Fibroblast of the aortic adventitia (primary cell): ENCODE measurements at regions not wholly inside any gene's neighbourhood (a gene's known extent, or its start where the extent isn't known, plus 50 kb on each side); places are given as distances from the start of the nearest gene placed in this dataset.

Experiments
- DNase-seq: peaks from one replicate; pipeline ENCODE4 v3.0.0-alpha.2; 2010; ENCODE audit warnings: low read depth
- H3K4me3 ChIP-seq: 2 replicates; pipeline ENCODE4 v1.5.1; 2011; ENCODE audit warnings: low read depth, mild to moderate bottlenecking, control low read depth, low read length, moderate library complexity
- CTCF ChIP-seq: IDR thresholded peaks from 2 replicates; pipeline ENCODE4 v1.5.1; 2011; ENCODE audit warnings: mild to moderate bottlenecking, low read length, control low read depth, inconsistent platforms; ENCODE audit not compliant: insufficient read depth

- no peak for TF ChIP-seq CTCF
- H3K4me3 ChIP-seq = no peak overlapping the region
- no peak for DNase-seq
These were observed 79.3 kb upstream of the ADCY1 start for GRCh38 chr7:45494885-45495284.

DNA sequence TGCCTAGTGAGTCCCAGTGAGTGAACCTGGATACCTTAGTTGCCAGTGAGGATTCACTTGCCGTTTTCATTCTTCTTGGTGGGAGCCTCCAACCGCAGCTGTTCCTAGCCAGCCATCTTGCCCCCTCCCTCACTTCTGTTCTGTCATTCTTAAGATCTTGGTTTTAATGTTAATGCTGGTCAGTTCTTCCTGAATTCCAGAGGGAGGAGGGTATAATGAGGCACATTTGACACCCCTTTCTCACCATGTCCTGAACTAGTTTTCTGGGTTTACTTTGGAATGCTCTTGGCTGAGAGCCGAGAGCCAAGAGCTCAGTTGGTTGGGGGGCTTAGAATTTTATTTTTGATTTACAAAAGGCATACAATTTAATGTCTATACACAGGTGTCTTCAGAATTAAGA lies 78.5 kb upstream of the ADCY1 start:
- DNase-seq = no peak
- TF ChIP-seq CTCF = no peak
- no peak overlapping the region for H3K4me3 ChIP-seq

DNA sequence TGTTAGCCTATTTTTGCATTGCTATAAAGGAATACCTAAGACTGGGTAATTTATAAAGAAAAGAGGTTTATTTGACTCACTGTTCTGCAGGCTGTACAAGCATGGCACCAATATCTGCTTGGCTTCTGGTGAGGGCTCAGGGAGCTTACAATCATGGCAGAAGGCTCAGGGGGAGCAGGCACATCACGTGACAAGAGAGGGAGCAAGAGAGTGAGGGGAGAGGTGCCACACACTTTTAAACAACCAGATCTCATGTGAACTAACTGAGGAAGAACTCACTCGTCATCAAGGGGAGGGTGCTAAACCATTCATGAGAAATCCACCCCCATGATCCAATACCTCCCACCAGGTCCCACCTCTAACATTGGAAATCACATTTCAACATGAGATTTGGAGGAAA lies 73.9 kb upstream of the ADCY1 start:
- no peak overlapping the region for H3K4me3 ChIP-seq
- no peak for DNase-seq
- TF ChIP-seq CTCF = no peak

DNA sequence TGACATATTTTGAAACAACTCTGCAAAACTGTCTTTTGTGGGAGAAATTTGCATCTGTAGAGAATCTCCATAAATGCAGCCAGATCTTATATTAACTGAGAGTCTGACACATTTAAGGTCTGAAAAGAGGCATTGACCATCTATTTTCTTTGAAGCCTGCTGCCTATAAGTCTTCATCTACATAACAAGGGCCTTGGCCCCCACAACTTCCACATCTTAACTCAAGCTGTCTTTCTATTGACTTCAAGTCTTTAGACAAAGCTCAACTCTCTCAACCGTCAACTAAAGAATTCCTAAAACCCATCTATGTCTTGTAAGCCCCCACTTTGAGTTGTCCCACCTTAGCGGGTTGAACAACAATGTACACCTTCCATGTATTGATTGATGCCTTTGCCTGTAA lies 72.4 kb upstream of the ADCY1 start:
- TF ChIP-seq CTCF = no peak
- no peak for DNase-seq
- H3K4me3 ChIP-seq = no peak overlapping the region

DNA sequence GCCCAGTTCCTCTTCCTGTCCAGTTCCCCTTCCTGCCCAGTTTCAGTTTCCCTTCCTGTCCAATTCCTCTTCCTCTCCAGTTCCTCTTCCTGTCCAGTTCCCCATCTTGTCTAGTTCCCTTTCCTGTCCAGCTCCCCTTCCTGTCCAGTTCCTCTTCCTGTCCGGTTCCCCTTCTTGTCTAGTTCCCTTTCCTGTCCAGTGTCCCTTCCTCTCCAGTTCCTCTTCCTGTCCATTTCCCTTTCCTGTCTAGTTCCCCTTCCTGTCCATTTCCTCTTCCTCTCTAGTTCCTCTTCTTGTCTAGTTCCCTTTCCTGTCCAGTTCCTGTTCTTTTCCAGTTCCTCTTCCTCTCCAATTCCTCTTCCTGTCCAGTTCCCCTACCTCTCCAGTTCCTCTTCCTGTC lies 68.1 kb upstream of the ADCY1 start:
- H3K4me3 ChIP-seq = no peak overlapping the region
- no peak for DNase-seq
- TF ChIP-seq CTCF = no peak

DNA sequence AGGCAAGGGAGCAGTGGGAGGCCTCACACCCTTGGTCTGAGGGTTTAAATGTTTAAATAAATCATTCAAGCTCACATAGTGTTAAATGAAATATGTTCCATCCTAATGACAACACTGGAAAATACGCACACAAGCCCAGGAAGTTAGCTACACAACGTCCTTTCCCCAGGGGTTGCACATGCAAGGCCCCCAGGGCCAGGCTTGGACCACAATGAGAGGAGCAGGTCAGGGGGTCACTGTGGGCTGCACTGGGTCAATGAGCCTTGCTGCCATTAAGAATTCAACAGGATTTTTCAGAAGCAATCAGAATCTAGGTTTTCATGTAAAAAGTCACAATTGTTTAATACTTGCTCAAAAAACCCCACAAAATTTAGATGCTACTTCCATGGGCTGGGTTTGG lies 64.9 kb upstream of the ADCY1 start:
- H3K4me3 ChIP-seq = no peak overlapping the region
- no peak for DNase-seq
- TF ChIP-seq CTCF = no peak

DNA sequence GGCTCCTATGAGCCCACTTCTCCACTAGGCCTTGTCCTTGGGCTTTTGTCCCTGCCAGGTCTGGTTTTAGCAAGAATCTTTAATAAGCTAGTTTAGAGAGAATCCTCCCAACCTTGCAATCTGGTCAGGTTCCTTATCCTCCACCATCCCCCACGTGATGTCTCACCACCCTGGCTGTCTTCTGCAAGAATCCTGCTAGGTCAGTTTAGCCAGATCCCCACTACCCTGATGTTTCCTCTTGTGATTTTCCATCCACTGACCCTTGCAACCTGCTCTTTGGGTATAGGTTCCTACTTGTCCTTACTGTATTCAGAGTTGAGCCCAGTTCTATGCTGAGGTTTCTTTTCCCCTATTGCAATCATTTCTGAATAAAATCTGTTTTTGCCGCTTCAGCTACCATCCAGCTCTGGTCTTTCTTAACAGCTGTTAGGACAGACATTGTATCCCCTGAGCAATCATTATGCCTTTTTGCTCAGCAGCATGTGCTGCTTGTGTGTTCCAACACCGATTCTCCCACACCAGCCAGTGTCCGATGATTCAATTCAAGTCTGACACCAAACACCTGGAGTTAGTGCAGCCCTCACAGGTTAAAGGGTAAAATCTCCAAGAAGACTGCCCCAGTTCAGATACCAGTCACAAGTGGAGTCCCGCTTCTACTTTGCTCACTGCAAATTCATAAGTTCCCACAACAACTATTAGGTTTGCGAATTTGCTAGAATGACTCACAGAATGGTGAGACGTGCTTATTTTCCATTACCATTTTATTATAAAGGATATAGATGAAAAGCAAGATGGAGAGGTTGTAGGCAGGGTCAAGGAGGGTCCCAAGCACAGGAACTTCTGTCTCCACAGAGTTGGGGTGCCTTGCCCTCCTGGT lies 62.2 kb upstream of the ADCY1 start:
- TF ChIP-seq CTCF = no peak
- H3K4me3 ChIP-seq = no peak overlapping the region
- no peak for DNase-seq
